ENCODE measurements at regions not wholly inside any gene's neighbourhood (a gene's known extent, or its start where the extent isn't known, plus 50 kb on each side); places are given as distances from the start of the nearest gene placed in this dataset.

DNA sequence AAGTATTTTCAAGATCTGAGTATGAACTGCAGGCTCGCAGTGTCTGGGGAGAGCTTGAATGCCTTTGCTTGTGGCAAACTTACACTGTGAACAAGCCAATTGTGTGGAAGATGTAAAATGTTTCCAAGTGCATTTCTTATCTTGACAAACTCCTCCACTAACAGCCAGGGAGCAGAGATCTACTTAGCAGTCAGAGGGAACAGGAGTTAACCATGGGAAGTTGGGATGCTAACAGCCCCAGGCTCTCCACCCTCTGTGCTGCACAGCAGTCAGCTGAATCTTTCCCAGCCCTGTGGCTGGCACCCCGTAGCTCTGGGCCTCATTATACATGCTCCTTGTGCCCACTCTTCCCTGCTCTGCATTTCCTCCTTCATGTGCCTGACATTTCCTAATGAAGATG, 450.2 kb downstream of the TSN start:
- no peaks in the 10 kb centered on the region for H3K9me3 ChIP-seq (ENCODE audit: control insufficient read depth, insufficient read depth, low read depth, low read length)
- H3K36me3 ChIP-seq (ENCODE audit: control insufficient read depth in 2 of 2, insufficient read depth in 1 of 2, low read length in 2 of 2), result no peaks in the 10 kb centered on the region
- H3K4me1 ChIP-seq (ENCODE audit: control insufficient read depth, insufficient read depth, low read length), result no peaks in the 10 kb centered on the region
- TF ChIP-seq ZNF585B (tag by site-specific recombination; IDR thresholded peaks at IDR 0.05) (no peak), ZNF2 (tag by site-specific recombination; IDR thresholded peaks at IDR 0.05) (no peak), ZIC2 (tag by site-specific recombination; IDR thresholded peaks at IDR 0.05) (peak; percentile 75), ZNF146 (tag by site-specific recombination; IDR thresholded peaks at IDR 0.05) (no peak)
- TF ChIP-seq, protein P1, sequence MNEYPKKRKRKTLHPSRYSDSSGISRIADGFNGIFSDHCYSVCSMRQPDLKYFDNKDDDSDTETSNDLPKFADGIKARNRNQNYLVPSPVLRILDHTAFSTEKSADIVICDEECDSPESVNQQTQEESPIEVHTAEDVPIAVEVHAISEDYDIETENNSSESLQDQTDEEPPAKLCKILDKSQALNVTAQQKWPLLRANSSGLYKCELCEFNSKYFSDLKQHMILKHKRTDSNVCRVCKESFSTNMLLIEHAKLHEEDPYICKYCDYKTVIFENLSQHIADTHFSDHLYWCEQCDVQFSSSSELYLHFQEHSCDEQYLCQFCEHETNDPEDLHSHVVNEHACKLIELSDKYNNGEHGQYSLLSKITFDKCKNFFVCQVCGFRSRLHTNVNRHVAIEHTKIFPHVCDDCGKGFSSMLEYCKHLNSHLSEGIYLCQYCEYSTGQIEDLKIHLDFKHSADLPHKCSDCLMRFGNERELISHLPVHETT (tag by site-specific recombination; IDR thresholded peaks at IDR 0.05), result no peak
- no peak overlapping the region for H3K4me3 ChIP-seq (ENCODE audit: low read depth, low read length)
- no peak overlapping the region for H3K27ac ChIP-seq (ENCODE audit: extremely low read depth, low read depth, low read length)
- ChIA-PET POLR2A (no interaction called here), CTCF (interaction anchor here (0.7 kb wide), 1 partner anchor 248 kb away, joined by 3 read pairs; no protein-coding TSS in a partner anchor)

DNA sequence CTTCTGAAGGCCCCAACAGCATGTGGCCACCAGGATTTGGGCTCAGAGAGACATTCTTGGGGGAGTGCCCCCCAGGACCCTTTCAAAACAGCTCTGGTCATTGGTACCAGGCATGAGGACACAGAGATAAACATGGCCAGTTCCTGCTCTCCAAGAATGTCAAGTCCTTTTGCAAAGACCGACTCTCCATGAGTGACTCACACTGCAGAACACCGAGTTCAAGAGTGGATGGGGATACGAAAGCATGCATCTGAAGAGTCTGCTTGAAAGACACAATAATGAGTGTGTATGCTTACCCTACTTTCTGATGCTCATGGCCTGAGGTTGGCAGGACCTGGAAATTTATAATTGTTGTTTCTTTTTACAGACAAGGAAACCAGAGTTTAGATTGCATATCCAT, 450.6 kb downstream of the TSN start:
- POLR2A ChIA-PET, result no interaction called here
- CTCF ChIA-PET, result no interaction called here
- Histone ChIP-seq H3K27ac (ENCODE audit: extremely low read depth, low read depth, low read length) (no peak overlapping the region), H3K36me3 (ENCODE audit: control insufficient read depth in 2 of 2, insufficient read depth in 1 of 2, low read length in 2 of 2) (no peaks in the 10 kb centered on the region), H3K9me3 (ENCODE audit: control insufficient read depth, insufficient read depth, low read depth, low read length) (no peaks in the 10 kb centered on the region), H3K4me3 (ENCODE audit: low read depth, low read length) (no peak overlapping the region), H3K4me1 (ENCODE audit: control insufficient read depth, insufficient read depth, low read length) (no peaks in the 10 kb centered on the region)
- TF ChIP-seq ZNF791 (tag by site-specific recombination; IDR thresholded peaks at IDR 0.05) (no peak), ZBTB26 (tag by site-specific recombination; optimal IDR thresholded peaks at IDR 0.05) (no peak), ZBTB7A (tag by site-specific recombination; IDR thresholded peaks at IDR 0.05; ENCODE audit: low read depth) (no peak), ZNF654 (tag by site-specific recombination; IDR thresholded peaks at IDR 0.05; ENCODE audit: low read depth) (no peak), ZSCAN4 (tag by site-specific recombination; IDR thresholded peaks at IDR 0.05) (no peak), ZNF776 (tag by site-specific recombination; IDR thresholded peaks at IDR 0.05; ENCODE audit: borderline replicate concordance) (no peak), SETDB1 (IDR thresholded peaks at IDR 0.05; ENCODE audit: insufficient read length, low read length) (no peak), ZNF561 (tag by site-specific recombination; IDR thresholded peaks at IDR 0.05; ENCODE audit: borderline replicate concordance) (no peak), ZNF114 (tag by site-specific recombination; IDR thresholded peaks at IDR 0.05) (no peak), ZNF19 (tag by site-specific recombination; IDR thresholded peaks at IDR 0.05; ENCODE audit: low read depth) (no peak)
- TF ChIP-seq, protein P2, sequence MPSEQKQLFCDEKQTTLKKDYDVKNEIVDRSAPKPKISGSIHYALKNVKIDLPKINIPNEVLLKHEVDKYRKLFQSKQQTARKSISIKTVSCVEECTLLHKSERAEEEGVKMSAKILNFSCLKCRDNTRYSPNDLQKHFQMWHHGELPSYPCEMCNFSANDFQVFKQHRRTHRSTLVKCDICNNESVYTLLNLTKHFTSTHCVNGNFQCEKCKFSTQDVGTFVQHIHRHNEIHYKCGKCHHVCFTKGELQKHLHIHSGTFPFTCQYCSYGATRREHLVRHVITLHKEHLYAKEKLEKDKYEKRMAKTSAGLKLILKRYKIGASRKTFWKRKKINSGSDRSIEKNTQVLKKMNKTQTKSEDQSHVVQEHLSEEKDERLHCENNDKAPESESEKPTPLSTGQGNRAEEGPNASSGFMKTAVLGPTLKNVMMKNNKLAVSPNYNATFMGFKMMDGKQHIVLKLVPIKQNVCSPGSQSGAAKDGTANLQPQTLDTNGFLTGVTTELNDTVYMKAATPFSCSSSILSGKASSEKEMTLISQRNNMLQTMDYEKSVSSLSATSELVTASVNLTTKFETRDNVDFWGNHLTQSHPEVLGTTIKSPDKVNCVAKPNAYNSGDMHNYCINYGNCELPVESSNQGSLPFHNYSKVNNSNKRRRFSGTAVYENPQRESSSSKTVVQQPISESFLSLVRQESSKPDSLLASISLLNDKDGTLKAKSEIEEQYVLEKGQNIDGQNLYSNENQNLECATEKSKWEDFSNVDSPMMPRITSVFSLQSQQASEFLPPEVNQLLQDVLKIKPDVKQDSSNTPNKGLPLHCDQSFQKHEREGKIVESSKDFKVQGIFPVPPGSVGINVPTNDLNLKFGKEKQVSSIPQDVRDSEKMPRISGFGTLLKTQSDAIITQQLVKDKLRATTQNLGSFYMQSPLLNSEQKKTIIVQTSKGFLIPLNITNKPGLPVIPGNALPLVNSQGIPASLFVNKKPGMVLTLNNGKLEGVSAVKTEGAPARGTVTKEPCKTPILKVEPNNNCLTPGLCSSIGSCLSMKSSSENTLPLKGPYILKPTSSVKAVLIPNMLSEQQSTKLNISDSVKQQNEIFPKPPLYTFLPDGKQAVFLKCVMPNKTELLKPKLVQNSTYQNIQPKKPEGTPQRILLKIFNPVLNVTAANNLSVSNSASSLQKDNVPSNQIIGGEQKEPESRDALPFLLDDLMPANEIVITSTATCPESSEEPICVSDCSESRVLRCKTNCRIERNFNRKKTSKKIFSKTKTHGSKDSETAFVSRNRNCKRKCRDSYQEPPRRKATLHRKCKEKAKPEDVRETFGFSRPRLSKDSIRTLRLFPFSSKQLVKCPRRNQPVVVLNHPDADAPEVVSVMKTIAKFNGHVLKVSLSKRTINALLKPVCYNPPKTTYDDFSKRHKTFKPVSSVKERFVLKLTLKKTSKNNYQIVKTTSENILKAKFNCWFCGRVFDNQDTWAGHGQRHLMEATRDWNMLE (tag by site-specific recombination; conservative IDR thresholded peaks at IDR 0.05; ENCODE audit: low read depth), result no peak
